ENCODE measurements at regions not wholly inside any gene's neighbourhood (a gene's known extent, or its start where the extent isn't known, plus 50 kb on each side); places are given as distances from the start of the nearest gene placed in this dataset.

- no peaks in the 10 kb centered on the region for H3K79me2 ChIP-seq (ENCODE audit: control insufficient read depth, low read length)
- no peaks in the 10 kb centered on the region for H4K20me1 ChIP-seq (ENCODE audit: control insufficient read depth, insufficient read depth, low read depth, low read length)
- H3K36me3 ChIP-seq (ENCODE audit: control insufficient read depth, low read length): no peaks in the 10 kb centered on the region
- no peaks in the 10 kb centered on the region for H3K9me2 ChIP-seq (replicated peaks; ENCODE audit: control insufficient read depth, low read length)
- no peaks in the 10 kb centered on the region for H3F3A ChIP-seq (ENCODE audit: control insufficient read depth, insufficient read depth)
- H3K4me2 ChIP-seq (ENCODE audit: low read length): no peak overlapping the region
- H3K27me3 ChIP-seq (ENCODE audit: control insufficient read depth, low read length): no peaks in the 10 kb centered on the region
- no peaks in the 10 kb centered on the region for H3K9me3 ChIP-seq (ENCODE audit: control insufficient read depth, insufficient read depth, low read length)
- no peaks in the 10 kb centered on the region for H3K4me1 ChIP-seq (ENCODE audit: control insufficient read depth, low read length)
- H3K4me3 ChIP-seq (ENCODE audit: low read length): no peak overlapping the region
- TF ChIP-seq CTCF (IDR thresholded peaks at IDR 0.05; ENCODE audit: low read depth, low read length, poor library complexity, severe bottlenecking) (no peak), EZH2phosphoT487 (IDR thresholded peaks at IDR 0.05; ENCODE audit: borderline replicate concordance, low read length) (no peak)
- H3K27ac ChIP-seq (ENCODE audit: low read depth, low read length): no peak overlapping the region
Measured at GRCh38 chr2:5393474-5393873, 298.7 kb upstream of the SOX11 start.

DNA sequence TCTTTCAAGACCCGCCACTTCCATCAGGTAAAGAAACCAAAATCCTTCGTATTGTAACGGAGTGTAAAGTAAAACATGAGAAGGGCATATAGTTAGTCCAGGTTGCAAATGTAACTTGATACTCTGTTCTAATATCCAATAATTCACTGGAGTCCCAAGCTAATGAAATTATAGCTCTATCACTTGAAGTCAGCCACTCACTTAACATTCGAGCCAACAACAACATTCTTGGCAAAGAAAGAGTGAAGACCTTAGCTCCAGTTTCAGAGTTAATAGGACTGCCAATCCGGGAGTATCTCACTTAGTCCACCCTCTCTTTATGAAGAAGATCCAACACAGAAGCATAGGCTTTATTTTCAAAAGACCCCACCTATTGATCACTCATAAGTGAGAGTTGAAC, 298.0 kb upstream of the SOX11 start:
- Histone ChIP-seq H3K4me2 (ENCODE audit: low read length) (no peak overlapping the region), H3K4me3 (ENCODE audit: low read length) (no peak overlapping the region), H3K27me3 (ENCODE audit: control insufficient read depth, low read length) (no peaks in the 10 kb centered on the region), H4K20me1 (ENCODE audit: control insufficient read depth, insufficient read depth, low read depth, low read length) (no peaks in the 10 kb centered on the region), H3K9me2 (replicated peaks; ENCODE audit: control insufficient read depth, low read length) (no peaks in the 10 kb centered on the region), H3F3A (ENCODE audit: control insufficient read depth, insufficient read depth) (no peaks in the 10 kb centered on the region), H3K79me2 (ENCODE audit: control insufficient read depth, low read length) (no peaks in the 10 kb centered on the region), H3K9me3 (ENCODE audit: control insufficient read depth, insufficient read depth, low read length) (no peaks in the 10 kb centered on the region), H3K27ac (ENCODE audit: low read depth, low read length) (no peak overlapping the region), H3K4me1 (ENCODE audit: control insufficient read depth, low read length) (no peaks in the 10 kb centered on the region), H3K36me3 (ENCODE audit: control insufficient read depth, low read length) (no peaks in the 10 kb centered on the region)
- TF ChIP-seq CTCF (IDR thresholded peaks at IDR 0.05; ENCODE audit: low read depth, low read length, poor library complexity, severe bottlenecking) (no peak), EZH2phosphoT487 (IDR thresholded peaks at IDR 0.05; ENCODE audit: borderline replicate concordance, low read length) (no peak)

- Histone ChIP-seq H3K4me2 (ENCODE audit: low read length) (no peak overlapping the region), H3K36me3 (ENCODE audit: control insufficient read depth, low read length) (no peaks in the 10 kb centered on the region), H3K79me2 (ENCODE audit: control insufficient read depth, low read length) (no peaks in the 10 kb centered on the region), H3K27me3 (ENCODE audit: control insufficient read depth, low read length) (no peaks in the 10 kb centered on the region), H3K4me3 (ENCODE audit: low read length) (no peak overlapping the region), H3K9me3 (ENCODE audit: control insufficient read depth, insufficient read depth, low read length) (no peaks in the 10 kb centered on the region), H3K27ac (ENCODE audit: low read depth, low read length) (no peak overlapping the region), H4K20me1 (ENCODE audit: control insufficient read depth, insufficient read depth, low read depth, low read length) (no peaks in the 10 kb centered on the region), H3F3A (ENCODE audit: control insufficient read depth, insufficient read depth) (no peaks in the 10 kb centered on the region), H3K4me1 (ENCODE audit: control insufficient read depth, low read length) (no peaks in the 10 kb centered on the region), H3K9me2 (replicated peaks; ENCODE audit: control insufficient read depth, low read length) (no peaks in the 10 kb centered on the region)
- TF ChIP-seq EZH2phosphoT487 (IDR thresholded peaks at IDR 0.05; ENCODE audit: borderline replicate concordance, low read length): no peak
- TF ChIP-seq CTCF (IDR thresholded peaks at IDR 0.05; ENCODE audit: low read depth, low read length, poor library complexity, severe bottlenecking): no peak
Measured at GRCh38 chr2:5401115-5401657, 291.0 kb upstream of the SOX11 start.
